RWPE2 (cell line): ENCODE measurements at regions not wholly inside any gene's neighbourhood (a gene's known extent, or its start where the extent isn't known, plus 50 kb on each side); places are given as distances from the start of the nearest gene placed in this dataset.

Source experiments
- ATAC-seq: fragments of 200-7000 bp; cut with Tn5 transposase; 3 replicates; pipeline ENCODE4 v1.9.1; 2021; ENCODE audit warnings: low read depth
- DNase-seq: peaks from one replicate; pipeline ENCODE4 v3.0.0-alpha.2; 2020; ENCODE audit warnings: low spot score
- H3K27ac ChIP-seq: fragments of 450-650 bp; 2 replicates; pipeline ENCODE4 v1.5.1; 2017; ENCODE audit warnings: mild to moderate bottlenecking; ENCODE audit not compliant: poor library complexity, severe bottlenecking
- H3K27me3 ChIP-seq: fragments of 250-450 bp; sonication (Bioruptor Pico); 2 replicates; pipeline ENCODE4 v1.5.1; 2021; ENCODE audit warnings: mild to moderate bottlenecking, moderate library complexity; ENCODE audit not compliant: insufficient read depth, poor library complexity, severe bottlenecking
- H3K36me3 ChIP-seq: fragments of 250-450 bp; sonication (Bioruptor Pico); 2 replicates; pipeline ENCODE4 v1.5.1; 2020; ENCODE audit warnings: low read depth, mild to moderate bottlenecking, moderate library complexity
- H3K4me1 ChIP-seq: fragments of 250-450 bp; sonication (Bioruptor Pico); 2 replicates; pipeline ENCODE4 v1.5.1; 2021; ENCODE audit warnings: mild to moderate bottlenecking, moderate library complexity; ENCODE audit not compliant: insufficient read depth, poor library complexity, severe bottlenecking
- H3K4me3 ChIP-seq: fragments of 250-450 bp; sonication (Bioruptor Pico); 2 replicates; pipeline ENCODE4 v1.5.1; 2021; ENCODE audit warnings: mild to moderate bottlenecking, moderate library complexity; ENCODE audit not compliant: severe bottlenecking
- H3K9me3 ChIP-seq: fragments of 250-450 bp; sonication (Bioruptor Pico); 2 replicates; pipeline ENCODE4 v1.5.1; 2021; ENCODE audit warnings: mild to moderate bottlenecking, moderate library complexity; ENCODE audit not compliant: severe bottlenecking
- TF ChIP-seq, protein P1 (sequence below): fragments of 450-650 bp; IDR thresholded peaks from one replicate; pipeline ENCODE4 v1.5.1; 2017; ENCODE audit warnings: mild to moderate bottlenecking, moderate library complexity; ENCODE audit not compliant: poor library complexity, severe bottlenecking

DNA sequence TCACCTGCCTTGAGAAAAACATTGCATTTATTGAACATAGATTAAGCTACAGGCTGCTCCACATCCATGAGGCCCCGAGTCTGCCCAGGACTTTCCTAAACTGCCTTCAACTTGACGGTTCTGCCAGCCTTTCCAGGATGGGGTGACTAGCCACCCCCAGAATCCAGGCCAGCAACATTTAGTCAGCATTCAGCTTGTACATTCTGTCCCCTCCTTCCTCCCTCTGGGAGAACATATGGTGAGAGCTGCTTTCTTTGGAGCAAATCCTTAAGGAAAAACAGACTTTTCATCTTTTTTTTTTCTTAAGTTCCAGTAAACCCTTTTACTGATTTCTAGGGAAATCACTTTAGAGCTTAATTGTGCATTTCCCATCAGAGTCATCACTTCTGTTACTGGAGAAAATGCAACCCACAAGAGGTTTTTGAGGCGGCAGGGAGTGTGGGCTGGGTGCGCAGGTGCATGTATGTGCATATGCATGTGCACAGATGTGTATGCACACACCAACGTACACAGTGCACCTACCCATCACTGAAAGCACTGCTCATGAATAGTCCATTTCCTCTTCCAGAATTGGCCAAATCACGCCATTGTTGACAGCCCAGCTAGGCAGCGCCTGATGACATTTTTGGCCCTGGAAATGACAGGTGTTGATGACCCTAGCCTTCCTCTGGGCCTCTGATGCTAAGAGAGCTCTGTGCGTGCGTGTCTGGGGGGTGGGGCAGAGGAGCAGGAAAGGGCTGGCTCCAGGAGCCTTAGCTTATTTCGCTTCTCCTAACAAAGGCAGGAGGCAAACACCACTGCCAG lies 145.6 kb downstream of the HSD17B3 start:
- H3K4me1 ChIP-seq: peaks cover 4% of the 10 kb centered on the region

DNA sequence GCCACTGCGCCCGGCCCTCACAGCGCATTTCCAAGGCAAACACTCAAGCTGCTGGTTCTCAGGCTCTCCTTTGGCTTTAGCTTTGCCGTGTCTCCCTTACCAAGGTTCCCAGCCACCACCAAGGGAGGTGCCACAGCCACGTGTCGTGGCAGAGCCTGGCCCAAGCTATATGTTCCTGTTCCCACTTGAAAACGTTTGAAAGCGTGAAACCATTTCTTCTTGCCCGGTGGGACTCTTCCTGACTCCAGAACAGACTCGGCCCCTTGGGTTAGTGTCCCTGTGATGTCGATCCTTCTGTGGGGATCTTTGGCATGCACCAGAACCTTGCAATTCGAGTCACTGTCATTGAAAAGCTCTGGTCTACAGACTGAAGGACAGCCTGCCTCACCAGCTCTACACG lies 147.9 kb downstream of the HSD17B3 start:
- Histone ChIP-seq H3K27me3 (no peaks in the 10 kb centered on the region), H3K4me1 (peaks cover 2% of the 10 kb centered on the region), H3K27ac (no peak overlapping the region), H3K4me3 (no peak overlapping the region), H3K9me3 (no peaks in the 10 kb centered on the region), H3K36me3 (no peaks in the 10 kb centered on the region)
- no peak for ATAC-seq
- no peak for DNase-seq
- TF ChIP-seq, protein P1, sequence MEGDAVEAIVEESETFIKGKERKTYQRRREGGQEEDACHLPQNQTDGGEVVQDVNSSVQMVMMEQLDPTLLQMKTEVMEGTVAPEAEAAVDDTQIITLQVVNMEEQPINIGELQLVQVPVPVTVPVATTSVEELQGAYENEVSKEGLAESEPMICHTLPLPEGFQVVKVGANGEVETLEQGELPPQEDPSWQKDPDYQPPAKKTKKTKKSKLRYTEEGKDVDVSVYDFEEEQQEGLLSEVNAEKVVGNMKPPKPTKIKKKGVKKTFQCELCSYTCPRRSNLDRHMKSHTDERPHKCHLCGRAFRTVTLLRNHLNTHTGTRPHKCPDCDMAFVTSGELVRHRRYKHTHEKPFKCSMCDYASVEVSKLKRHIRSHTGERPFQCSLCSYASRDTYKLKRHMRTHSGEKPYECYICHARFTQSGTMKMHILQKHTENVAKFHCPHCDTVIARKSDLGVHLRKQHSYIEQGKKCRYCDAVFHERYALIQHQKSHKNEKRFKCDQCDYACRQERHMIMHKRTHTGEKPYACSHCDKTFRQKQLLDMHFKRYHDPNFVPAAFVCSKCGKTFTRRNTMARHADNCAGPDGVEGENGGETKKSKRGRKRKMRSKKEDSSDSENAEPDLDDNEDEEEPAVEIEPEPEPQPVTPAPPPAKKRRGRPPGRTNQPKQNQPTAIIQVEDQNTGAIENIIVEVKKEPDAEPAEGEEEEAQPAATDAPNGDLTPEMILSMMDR: no peak

More for the DNA sequence above, 145.6 kb downstream of the HSD17B3 start:
- TF ChIP-seq, protein P1: no peak
- H3K27ac ChIP-seq: no peak overlapping the region
- no peak overlapping the region for H3K4me3 ChIP-seq
- no peaks in the 10 kb centered on the region for H3K36me3 ChIP-seq
- H3K9me3 ChIP-seq: no peaks in the 10 kb centered on the region
- DNase-seq: no peak
- no peaks in the 10 kb centered on the region for H3K27me3 ChIP-seq
- ATAC-seq: no peak

DNA sequence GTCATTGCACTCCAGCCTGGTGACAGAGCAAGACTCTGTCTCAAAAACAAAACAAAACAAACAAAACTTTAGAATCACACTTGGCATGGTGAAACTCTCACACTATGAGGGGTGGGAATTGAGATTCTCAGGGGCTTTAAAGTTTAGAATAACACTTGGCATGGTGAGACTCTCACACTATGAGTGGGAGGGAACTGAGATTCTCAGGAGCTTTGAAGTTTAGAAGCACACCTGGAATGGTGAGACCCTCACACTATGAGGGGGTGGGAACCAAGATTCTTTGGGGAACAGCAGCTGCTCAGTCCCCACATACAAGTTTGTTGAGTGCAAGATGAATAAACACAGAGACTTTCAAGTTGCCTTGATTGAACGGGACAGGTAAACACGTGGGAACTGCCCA lies 149.4 kb downstream of the HSD17B3 start:
- no peak for ATAC-seq
- no peaks in the 10 kb centered on the region for H3K9me3 ChIP-seq
- H3K4me3 ChIP-seq: no peak overlapping the region
- DNase-seq: no peak
- H3K27me3 ChIP-seq: no peaks in the 10 kb centered on the region
- no peaks in the 10 kb centered on the region for H3K36me3 ChIP-seq
- no peaks in the 10 kb centered on the region for H3K4me1 ChIP-seq
- TF ChIP-seq, protein P1: no peak
- no peak overlapping the region for H3K27ac ChIP-seq

- Histone ChIP-seq H3K4me1 (no peaks in the 10 kb centered on the region), H3K9me3 (no peaks in the 10 kb centered on the region), H3K27me3 (no peaks in the 10 kb centered on the region), H3K4me3 (no peak overlapping the region), H3K36me3 (no peaks in the 10 kb centered on the region), H3K27ac (no peak overlapping the region)
- TF ChIP-seq, protein P1: no peak
- DNase-seq (no peak), ATAC-seq (no peak)
Observed at GRCh38 chr9:96150324-96151227, 151.4 kb downstream of the HSD17B3 start.
